ENCODE measurements at regions not wholly inside any gene's neighbourhood (a gene's known extent, or its start where the extent isn't known, plus 50 kb on each side); places are given as distances from the start of the nearest gene placed in this dataset.
"Not testable (repeated sequence)": the region's sequence is repeated elsewhere in the genome, so short reads cannot be mapped to it uniquely, and the experiment has no call there.

GRCh38 chr3:194029846-194030245 lies 106.1 kb upstream of the HES1 start:
- DNase-seq = no peak

GRCh38 chr3:194030372-194030771 lies 105.6 kb upstream of the HES1 start:
- DNase-seq = no peak

- no peak for DNase-seq
Measured at GRCh38 chr3:194031349-194031748, 104.6 kb upstream of the HES1 start.

- no peak for DNase-seq
Measured at GRCh38 chr3:194031867-194032635, 103.9 kb upstream of the HES1 start.

GRCh38 chr3:194032828-194033435 lies 103.0 kb upstream of the HES1 start:
- DNase-seq = peak in 1 of 2 donors; percentile 38

- no peak for DNase-seq
Measured at GRCh38 chr3:194034346-194035336, 101.3 kb upstream of the HES1 start.

GRCh38 chr3:194035406-194036138 lies 100.4 kb upstream of the HES1 start:
- no peak for DNase-seq

GRCh38 chr3:194036842-194037241 lies 99.1 kb upstream of the HES1 start:
- no peak for DNase-seq

- DNase-seq = not testable (repeated sequence)
Measured at GRCh38 chr3:194038346-194038745, 97.6 kb upstream of the HES1 start.

GRCh38 chr3:194038960-194039359 lies 97.0 kb upstream of the HES1 start:
- no peak for DNase-seq

- no peak for DNase-seq
Measured at GRCh38 chr3:194040516-194041273, 95.3 kb upstream of the HES1 start.

GRCh38 chr3:194042927-194043326 lies 93.0 kb upstream of the HES1 start:
- no peak for DNase-seq

- DNase-seq = no peak
Measured at GRCh38 chr3:194043516-194043915, 92.4 kb upstream of the HES1 start.

GRCh38 chr3:194045289-194045688 lies 90.7 kb upstream of the HES1 start:
- no peak for DNase-seq

- DNase-seq = no peak
Measured at GRCh38 chr3:194045919-194046318, 90.0 kb upstream of the HES1 start.

GRCh38 chr3:194046531-194046930 lies 89.4 kb upstream of the HES1 start:
- DNase-seq = no peak

- DNase-seq = no peak
Measured at GRCh38 chr3:194046995-194047645, 88.8 kb upstream of the HES1 start.

- DNase-seq = no peak
Measured at GRCh38 chr3:194049394-194049793, 86.6 kb upstream of the HES1 start.

- DNase-seq = no peak
Measured at GRCh38 chr3:194050782-194051320, 85.1 kb upstream of the HES1 start.

GRCh38 chr3:194051366-194052149 lies 84.4 kb upstream of the HES1 start:
- no peak for DNase-seq
